Fibroblast of peridontal ligament (primary cell): ENCODE measurements at regions not wholly inside any gene's neighbourhood (a gene's known extent, or its start where the extent isn't known, plus 50 kb on each side); places are given as distances from the start of the nearest gene placed in this dataset.

Experiments
- DNase-seq: peaks from one replicate; pipeline ENCODE4 v3.0.0-alpha.2; 2010; ENCODE audit errors: extremely low read depth

GRCh38 chr5:98657559-98657958, 115.9 kb upstream of the RGMB start:
- no peak for DNase-seq

GRCh38 chr5:98663521-98663920, 109.9 kb upstream of the RGMB start:
- no peak for DNase-seq

- DNase-seq = no peak
Measured at GRCh38 chr5:98664736-98665135, 108.7 kb upstream of the RGMB start.

GRCh38 chr5:98679963-98680362, 93.5 kb upstream of the RGMB start:
- no peak for DNase-seq

- no peak for DNase-seq
Measured at GRCh38 chr5:98690002-98690401, 83.5 kb upstream of the RGMB start.

GRCh38 chr5:98694902-98695301, 78.6 kb upstream of the RGMB start:
- DNase-seq = no peak

GRCh38 chr5:98698359-98698758, 75.1 kb upstream of the RGMB start:
- DNase-seq = no peak

- DNase-seq = peak; percentile 12
Measured at GRCh38 chr5:98700730-98701129, 72.7 kb upstream of the RGMB start.

- peak; percentile 62 for DNase-seq
Measured at GRCh38 chr5:98705841-98706240, 67.6 kb upstream of the RGMB start.

- no peak for DNase-seq
Measured at GRCh38 chr5:98709681-98710080, 63.8 kb upstream of the RGMB start.

GRCh38 chr5:98713027-98713426, 60.4 kb upstream of the RGMB start:
- peak; percentile 85 for DNase-seq

GRCh38 chr5:98713856-98714255, 59.6 kb upstream of the RGMB start:
- no peak for DNase-seq

- DNase-seq = peak; percentile 34
Measured at GRCh38 chr5:98714710-98715288, 58.7 kb upstream of the RGMB start.

GRCh38 chr5:98721231-98721928, 52.1 kb upstream of the RGMB start:
- peak; percentile 56 for DNase-seq

GRCh38 chr5:98722188-98722587, 51.3 kb upstream of the RGMB start:
- DNase-seq = peak; percentile 26

GRCh38 chr5:98723061-98723460, 50.4 kb upstream of the RGMB start:
- no peak for DNase-seq
